Activated B cell treated with CpG ODN at 0.5 μM for 24 hours (primary cell): ENCODE measurements at regions not wholly inside any gene's neighbourhood (a gene's known extent, or its start where the extent isn't known, plus 50 kb on each side); places are given as distances from the start of the nearest gene placed in this dataset.
"Not testable (repeated sequence)": the region's sequence is repeated elsewhere in the genome, so short reads cannot be mapped to it uniquely, and the experiment has no call there.

Source experiments
- ATAC-seq: fragments of 200-7000 bp; cut with Tn5 transposase; one replicate; pipeline ENCODE4 v1.10.0; 2021; ENCODE audit warnings: low read depth, mild to moderate bottlenecking, moderate library complexity
- CTCF ChIA-PET: fragments of 350-600 bp; sonication (Branson Sonifier 250); formaldehyde crosslinking; loops from one replicate; lab custom pipeline; 2021; ENCODE audit warnings: antibody characterized with exemption; lab: Charles Lee
- POLR2A ChIA-PET: fragments of 350-600 bp; sonication (Branson Sonifier 250); formaldehyde crosslinking; loops from one replicate; lab custom pipeline; 2021; ENCODE audit warnings: antibody characterized with exemption; lab: Charles Lee
- DNase-seq: peaks from one replicate; pipeline ENCODE4 v3.0.0; 2022
- H3K27ac Mint-ChIP-seq: one replicate; pipeline ENCODE4 v1.8.0; 2020; ENCODE audit warnings: mixed read lengths
- H3K27me3 Mint-ChIP-seq: one replicate; pipeline ENCODE4 v1.8.0; 2021; ENCODE audit warnings: mixed read lengths
- H3K36me3 Mint-ChIP-seq: one replicate; pipeline ENCODE4 v1.8.0; 2021; ENCODE audit warnings: low read depth, mixed read lengths
- H3K4me1 Mint-ChIP-seq: one replicate; pipeline ENCODE4 v1.8.0; 2021; ENCODE audit warnings: mixed read lengths
- H3K4me3 Mint-ChIP-seq: one replicate; pipeline ENCODE4 v1.8.0; 2020; ENCODE audit warnings: mild to moderate bottlenecking, mixed read lengths
- H3K9me3 Mint-ChIP-seq: one replicate; pipeline ENCODE4 v1.8.0; 2020; ENCODE audit warnings: mixed read lengths
- intact Hi-C: fragments of 100-400 bp; cut with micrococcal nuclease; formaldehyde crosslinking; loops from one replicate; pipeline ENCODE4 v1.15.1; 2024
- TF ChIP-seq, protein P1 (sequence below): fragments of 200-600 bp; IDR thresholded peaks from one replicate; pipeline ENCODE4 v1.8.0; 2022; ENCODE audit warnings: antibody characterized with exemption, mild to moderate bottlenecking

DNA sequence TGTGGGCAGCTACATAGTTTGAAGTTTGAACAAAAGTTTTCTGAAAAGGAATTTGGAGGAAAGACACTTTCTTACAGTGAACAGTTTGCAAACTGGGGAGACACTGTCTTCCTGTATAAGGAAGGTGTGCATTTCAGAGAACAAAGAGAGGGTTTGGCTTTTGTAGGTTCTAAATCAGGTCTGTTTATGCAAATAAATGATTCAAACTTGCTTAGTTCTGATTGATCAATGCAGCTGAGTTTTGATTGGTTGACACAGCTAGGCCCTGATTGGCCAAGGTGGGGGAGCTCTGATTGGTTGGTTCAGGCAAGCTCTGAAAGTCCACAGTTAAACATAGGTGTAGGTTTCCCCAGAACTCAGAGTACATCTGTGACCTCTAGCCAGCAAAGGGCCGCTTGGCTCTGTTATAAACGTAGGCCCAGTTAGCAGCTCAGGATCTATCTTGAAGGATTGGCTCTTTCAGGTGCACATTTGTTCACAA, 63.0 kb upstream of the ENPP6 start:
- ChIA-PET CTCF (interaction anchor here (0.7 to 7.4 kb wide), 3 partner anchors 15 to 107 kb away, joined by 3 to 119 read pairs (median 7); no protein-coding TSS in a partner anchor), POLR2A (interaction anchor here (0.6 to 7.4 kb wide), 14 partner anchors 9 to 1110 kb away, joined by 3 to 177 read pairs (median 6); partner anchors contain the start of genes CASP3, IRF2 and PRIMPOL)
- ATAC-seq (no peak), DNase-seq (no peak)
- Mint-ChIP-seq H3K4me3 (peak overlapping the region; percentile 28), H3K27ac (peak overlapping the region; percentile 83), H3K9me3 (peaks cover 10% of the 10 kb centered on the region), H3K4me1 (peaks cover 68% of the 10 kb centered on the region), H3K36me3 (peaks cover 5% of the 10 kb centered on the region), H3K27me3 (no peaks in the 10 kb centered on the region)
- TF ChIP-seq, protein P1, sequence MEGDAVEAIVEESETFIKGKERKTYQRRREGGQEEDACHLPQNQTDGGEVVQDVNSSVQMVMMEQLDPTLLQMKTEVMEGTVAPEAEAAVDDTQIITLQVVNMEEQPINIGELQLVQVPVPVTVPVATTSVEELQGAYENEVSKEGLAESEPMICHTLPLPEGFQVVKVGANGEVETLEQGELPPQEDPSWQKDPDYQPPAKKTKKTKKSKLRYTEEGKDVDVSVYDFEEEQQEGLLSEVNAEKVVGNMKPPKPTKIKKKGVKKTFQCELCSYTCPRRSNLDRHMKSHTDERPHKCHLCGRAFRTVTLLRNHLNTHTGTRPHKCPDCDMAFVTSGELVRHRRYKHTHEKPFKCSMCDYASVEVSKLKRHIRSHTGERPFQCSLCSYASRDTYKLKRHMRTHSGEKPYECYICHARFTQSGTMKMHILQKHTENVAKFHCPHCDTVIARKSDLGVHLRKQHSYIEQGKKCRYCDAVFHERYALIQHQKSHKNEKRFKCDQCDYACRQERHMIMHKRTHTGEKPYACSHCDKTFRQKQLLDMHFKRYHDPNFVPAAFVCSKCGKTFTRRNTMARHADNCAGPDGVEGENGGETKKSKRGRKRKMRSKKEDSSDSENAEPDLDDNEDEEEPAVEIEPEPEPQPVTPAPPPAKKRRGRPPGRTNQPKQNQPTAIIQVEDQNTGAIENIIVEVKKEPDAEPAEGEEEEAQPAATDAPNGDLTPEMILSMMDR = no peak
- intact Hi-C loops = loop anchor here (5.0 kb wide), 1 partner anchor 367 kb away; the partner anchor contains the start of genes CASP3 and PRIMPOL

DNA sequence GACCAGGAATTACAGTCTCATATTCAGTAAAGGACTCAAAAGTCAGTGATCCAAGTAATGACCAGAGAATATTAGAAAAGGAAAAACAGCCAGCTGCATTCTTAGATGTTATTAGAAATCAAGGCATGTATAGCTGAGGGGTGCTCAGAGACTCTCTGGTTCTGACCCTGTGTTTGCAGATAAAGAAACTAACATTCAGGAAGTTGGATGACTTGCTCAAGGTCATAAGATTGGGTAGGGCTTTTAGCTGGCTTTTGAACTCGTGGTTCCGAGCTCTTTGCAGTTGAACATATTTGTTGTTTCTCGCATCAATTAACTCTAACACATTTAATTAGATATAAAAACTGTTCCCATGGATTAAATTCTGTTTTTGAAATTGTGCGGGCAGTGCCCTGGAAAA, 62.5 kb upstream of the ENPP6 start:
- no peak for DNase-seq
- TF ChIP-seq, protein P1 = no peak
- peaks cover 63% of the 10 kb centered on the region for H3K4me1 Mint-ChIP-seq
- ChIA-PET CTCF (interaction anchor here (2.6 to 7.4 kb wide), 2 partner anchors 14 to 48 kb away, joined by 7 to 119 read pairs; no protein-coding TSS in a partner anchor), POLR2A (interaction anchor here (0.6 to 7.4 kb wide), 14 partner anchors 9 to 1110 kb away, joined by 3 to 177 read pairs (median 6); partner anchors contain the start of genes CASP3, IRF2 and PRIMPOL)
- no peak overlapping the region for H3K4me3 Mint-ChIP-seq
- peak overlapping the region; percentile 83 for H3K27ac Mint-ChIP-seq
- no peaks in the 10 kb centered on the region for H3K27me3 Mint-ChIP-seq
- ATAC-seq = no peak
- peaks cover 10% of the 10 kb centered on the region for H3K9me3 Mint-ChIP-seq
- peaks cover 5% of the 10 kb centered on the region for H3K36me3 Mint-ChIP-seq
- intact Hi-C loops = loop anchor here (5.0 kb wide), 1 partner anchor 367 kb away; the partner anchor contains the start of genes CASP3 and PRIMPOL

DNA sequence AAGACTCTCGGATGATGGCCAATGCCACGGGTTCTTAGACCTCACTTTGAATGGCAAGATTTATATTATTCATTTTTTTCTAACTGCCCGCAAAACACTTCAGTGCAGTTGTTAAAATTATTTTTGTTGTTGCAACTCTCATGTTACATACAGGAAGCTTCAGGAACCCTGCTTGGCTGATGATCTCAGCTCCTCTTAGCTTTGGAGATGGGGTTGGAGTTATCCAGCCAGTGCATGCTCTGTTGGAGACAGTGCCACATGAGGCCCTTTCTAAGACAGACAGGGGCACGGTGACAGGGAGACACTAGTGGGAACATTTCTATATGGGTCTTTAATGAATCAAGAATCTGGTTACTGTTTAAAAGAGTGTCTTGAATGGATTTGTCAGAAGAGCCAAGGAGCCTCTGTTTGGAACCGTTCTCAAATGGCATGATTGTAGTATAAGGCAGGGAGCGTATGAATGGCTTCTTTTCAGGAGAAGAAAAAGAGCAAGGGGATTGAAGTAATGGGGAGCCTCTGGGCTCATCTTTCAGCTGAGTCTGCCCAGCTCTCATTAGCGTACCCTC, 61.9 kb upstream of the ENPP6 start:
- peaks cover 5% of the 10 kb centered on the region for H3K36me3 Mint-ChIP-seq
- POLR2A ChIA-PET = interaction anchor here (0.7 to 7.4 kb wide), 11 partner anchors 8 to 1111 kb away, joined by 3 to 177 read pairs (median 5); partner anchors contain the start of genes CASP3, IRF2 and PRIMPOL

DNA sequence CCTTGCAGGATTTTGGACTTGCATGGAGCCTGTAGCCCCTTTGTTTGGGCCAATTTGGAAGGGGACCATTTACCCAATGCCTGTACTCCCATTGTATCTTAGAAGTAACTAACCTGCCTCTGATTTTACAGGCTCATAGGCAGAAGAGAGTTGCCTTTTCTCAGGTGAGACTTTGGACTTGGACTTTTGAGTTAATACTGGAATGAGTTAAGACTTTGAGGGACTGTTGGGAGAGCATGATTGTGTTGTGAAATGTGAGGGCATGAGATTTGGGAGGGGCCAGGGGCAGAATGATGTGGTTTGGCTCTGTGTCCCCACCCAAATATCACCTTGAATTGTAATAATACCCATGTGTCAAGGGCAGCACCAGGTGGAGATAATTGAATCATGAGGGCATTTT, 60.1 kb upstream of the ENPP6 start:
- H3K27me3 Mint-ChIP-seq, CTCF ChIA-PET, DNase-seq, intact Hi-C loops, H3K36me3 Mint-ChIP-seq, H3K9me3 Mint-ChIP-seq, ATAC-seq, POLR2A ChIA-PET, H3K4me3 Mint-ChIP-seq: not testable (repeated sequence)
- H3K27ac Mint-ChIP-seq = peak overlapping the region; percentile 6
- peaks cover 52% of the 10 kb centered on the region for H3K4me1 Mint-ChIP-seq

More for the DNA sequence above, 61.9 kb upstream of the ENPP6 start:
- Mint-ChIP-seq H3K9me3 (peaks cover 10% of the 10 kb centered on the region), H3K27ac (peak overlapping the region; percentile 83), H3K27me3 (no peaks in the 10 kb centered on the region), H3K4me3 (peak overlapping the region; percentile 19), H3K4me1 (peaks cover 57% of the 10 kb centered on the region)
- CTCF ChIA-PET = interaction anchor here (2.6 to 7.4 kb wide), 2 partner anchors 14 to 49 kb away, joined by 7 to 119 read pairs; no protein-coding TSS in a partner anchor
- TF ChIP-seq, protein P1 = no peak
- ATAC-seq = no peak
- no peak for DNase-seq
- intact Hi-C loops = loop anchor here (5.0 kb wide), 1 partner anchor 368 kb away; the partner anchor contains the start of genes CASP3 and PRIMPOL

DNA sequence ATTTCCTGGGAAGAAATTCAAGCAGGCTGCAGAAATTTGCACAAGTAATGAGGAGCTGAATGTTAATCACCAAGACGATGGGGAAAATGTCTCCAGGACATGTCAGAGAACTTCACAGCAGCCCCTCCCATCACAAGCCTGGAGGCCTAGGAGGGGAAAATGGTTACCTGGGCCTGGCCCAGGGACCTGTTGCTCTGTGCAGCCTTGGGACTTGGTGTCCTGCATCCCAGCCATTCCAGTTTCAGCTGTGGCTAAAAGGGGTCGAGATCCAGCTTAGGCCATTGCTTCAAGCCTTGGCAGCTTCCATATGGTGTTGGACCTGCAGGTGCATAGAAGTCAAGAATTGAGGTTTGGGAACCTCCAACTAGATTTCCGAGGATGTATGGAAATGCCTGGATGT, 59.3 kb upstream of the ENPP6 start:
- H3K4me3 Mint-ChIP-seq, intact Hi-C loops, H3K9me3 Mint-ChIP-seq, H3K36me3 Mint-ChIP-seq, H3K27me3 Mint-ChIP-seq, ATAC-seq, H3K27ac Mint-ChIP-seq, DNase-seq, POLR2A ChIA-PET, CTCF ChIA-PET: not testable (repeated sequence)
- peaks cover 44% of the 10 kb centered on the region for H3K4me1 Mint-ChIP-seq

DNA sequence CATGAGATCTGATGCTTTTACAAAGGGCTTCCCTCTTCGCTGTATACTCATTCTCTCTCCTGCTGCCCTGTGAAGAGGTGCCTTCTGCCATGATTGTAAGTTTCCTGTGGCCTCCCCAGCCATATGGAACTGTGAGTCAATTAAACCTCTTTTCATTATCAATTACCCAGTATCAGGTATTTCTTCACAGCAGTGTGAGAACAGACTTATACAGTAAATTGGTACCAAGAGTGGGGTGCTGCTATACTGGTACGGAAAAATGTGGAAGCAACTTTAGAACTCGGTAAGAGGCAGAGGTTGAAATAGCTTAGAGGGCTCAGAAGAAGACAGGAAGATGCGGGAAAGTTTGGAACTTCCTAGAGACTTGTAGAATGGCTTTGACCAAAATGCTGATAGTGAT, 58.7 kb upstream of the ENPP6 start:
- intact Hi-C loops, H3K4me3 Mint-ChIP-seq, H3K27me3 Mint-ChIP-seq, H3K27ac Mint-ChIP-seq, H3K9me3 Mint-ChIP-seq, ATAC-seq, CTCF ChIA-PET, POLR2A ChIA-PET, H3K36me3 Mint-ChIP-seq, DNase-seq: not testable (repeated sequence)
- H3K4me1 Mint-ChIP-seq = peaks cover 38% of the 10 kb centered on the region
